ENCODE measurements at regions not wholly inside any gene's neighbourhood (a gene's known extent, or its start where the extent isn't known, plus 50 kb on each side); places are given as distances from the start of the nearest gene placed in this dataset.
"Not testable (repeated sequence)": the region's sequence is repeated elsewhere in the genome, so short reads cannot be mapped to it uniquely, and the experiment has no call there.

DNA sequence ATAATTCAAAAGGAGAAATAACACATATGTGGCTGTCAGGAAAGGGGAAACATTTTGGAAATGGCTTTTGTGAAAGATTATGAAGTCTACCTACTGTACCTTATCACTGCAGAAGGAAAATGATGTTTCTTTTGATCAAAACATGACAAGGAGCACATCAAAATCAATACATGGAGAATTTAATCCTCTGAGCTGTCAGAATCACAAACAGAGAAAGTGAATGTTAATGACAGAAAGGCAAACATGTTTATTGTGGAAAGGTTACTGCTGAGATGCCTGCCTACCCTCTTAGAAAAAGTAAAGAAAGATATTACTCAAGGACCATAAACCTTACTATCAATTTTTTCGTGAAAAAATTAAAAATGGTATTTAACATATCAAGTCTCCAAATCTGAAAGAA is 794.5 kb upstream of the GYPC start:
- DNase-seq (ENCODE audit: low spot score), result no peak

DNA sequence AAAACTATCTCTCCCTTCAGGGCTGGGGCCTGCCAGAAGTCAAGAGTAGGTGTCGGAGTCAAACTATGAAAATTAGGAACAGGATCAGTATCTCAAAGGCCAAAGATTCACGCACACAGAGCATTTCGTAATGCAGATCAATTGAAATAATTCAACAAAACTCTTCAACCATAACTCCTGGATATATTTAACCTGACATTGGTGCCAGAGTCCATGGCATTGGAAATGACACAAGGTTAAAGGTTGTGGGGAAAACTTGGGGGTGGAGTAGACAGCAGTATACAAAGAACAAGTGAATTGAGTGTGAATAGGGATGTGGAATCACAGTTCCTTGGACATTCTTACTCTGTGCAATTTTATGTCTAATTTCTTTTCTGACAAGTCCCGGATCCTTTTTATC is 788.0 kb upstream of the GYPC start:
- no peak for DNase-seq (ENCODE audit: low spot score)

DNA sequence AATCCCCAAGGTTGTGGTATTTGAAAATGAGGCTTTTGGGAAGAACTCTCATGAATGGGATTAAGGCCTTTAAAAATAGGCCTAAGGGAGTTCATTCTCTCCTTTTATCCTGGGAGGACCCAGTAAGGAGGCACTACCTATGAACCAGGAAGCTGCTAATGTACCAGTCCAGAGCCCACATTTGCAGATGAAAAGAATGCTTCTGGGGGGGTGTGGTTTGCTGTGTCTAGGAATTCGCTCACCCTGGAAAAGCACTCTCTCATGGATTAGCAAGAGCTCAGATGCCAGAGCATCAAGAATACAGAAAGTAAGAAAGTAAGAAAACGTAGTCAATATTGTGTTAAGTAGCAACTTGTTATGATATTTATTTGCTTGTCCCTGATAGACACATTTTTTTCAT is 785.7 kb upstream of the GYPC start:
- DNase-seq (ENCODE audit: low spot score), result no peak

DNA sequence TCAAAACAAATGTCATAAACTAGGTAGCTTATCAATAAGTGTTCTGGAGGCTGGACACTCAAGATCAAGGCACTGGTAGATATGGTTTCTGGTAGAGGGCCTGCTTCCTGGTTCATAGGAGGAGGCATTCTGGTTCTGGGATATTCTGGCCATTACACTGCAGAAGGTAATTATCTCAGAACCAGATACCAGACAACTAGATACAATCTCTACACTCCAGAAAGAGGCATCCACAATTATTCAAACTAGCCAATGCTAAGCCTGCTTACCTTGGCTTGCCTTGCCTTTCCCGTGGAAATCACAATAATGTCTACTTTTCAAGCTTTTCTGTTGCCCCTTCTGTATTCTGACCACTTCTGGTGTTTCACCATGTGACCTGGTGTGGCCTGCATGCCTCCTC is 785.2 kb upstream of the GYPC start:
- DNase-seq (ENCODE audit: low spot score), result no peak

DNA sequence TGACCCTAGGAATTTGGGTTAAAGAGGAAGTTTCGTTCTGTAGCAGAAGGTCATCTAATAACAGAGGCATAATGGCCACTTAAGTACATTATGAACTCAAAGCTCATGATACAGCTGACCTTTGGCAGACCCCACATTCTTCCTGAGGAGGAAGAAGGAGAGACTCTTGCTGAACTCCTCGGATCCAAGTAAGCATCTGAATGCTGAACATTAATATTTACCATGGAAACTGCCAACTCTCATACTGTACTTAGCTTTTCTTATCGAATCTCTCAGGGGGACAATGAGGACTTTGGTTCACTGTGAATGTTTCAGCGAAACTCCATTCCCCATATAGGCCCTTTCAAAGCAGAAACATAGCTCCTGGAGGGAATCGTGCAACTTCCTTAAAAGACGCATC is 781.4 kb upstream of the GYPC start:
- DNase-seq (ENCODE audit: low spot score), result no peak

DNA sequence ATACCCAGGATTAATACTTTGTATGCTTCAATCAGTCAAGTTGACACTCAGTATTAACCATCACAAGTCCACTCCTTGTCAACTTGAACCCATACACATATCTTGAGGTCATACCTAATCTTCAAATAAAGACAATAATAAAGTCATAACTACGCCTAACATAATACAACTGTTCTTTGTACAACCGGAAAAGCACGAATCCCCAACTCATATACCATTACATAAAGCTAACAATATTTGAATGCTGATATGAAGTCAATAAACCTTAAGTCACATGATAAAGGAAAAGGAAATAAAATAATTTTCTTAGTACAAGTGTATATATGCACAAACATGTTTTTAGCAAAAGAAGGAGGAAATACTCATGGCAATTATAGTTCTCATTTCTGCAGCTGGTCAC is 770.6 kb upstream of the GYPC start:
- DNase-seq (ENCODE audit: low spot score), result no peak

DNA sequence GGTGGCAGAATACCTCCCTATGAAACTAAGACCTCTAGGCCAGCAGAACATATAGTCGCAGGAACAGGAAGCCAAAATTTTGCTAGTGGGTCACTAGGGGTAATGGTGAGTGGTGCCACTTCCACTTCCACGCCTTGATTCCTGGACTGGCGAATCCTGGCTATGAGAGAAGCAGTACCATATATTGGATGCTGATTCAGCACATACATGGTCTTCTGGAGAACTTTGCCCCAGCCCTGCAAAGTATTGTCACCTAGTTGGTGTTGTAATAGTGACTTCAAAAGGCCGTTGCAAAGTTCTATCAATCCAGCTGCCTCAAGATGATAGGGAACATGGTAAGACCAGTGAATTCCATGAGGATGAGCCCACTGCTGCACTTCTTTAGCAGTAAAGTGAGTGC is 769.8 kb upstream of the GYPC start:
- no peak for DNase-seq (ENCODE audit: low spot score)

DNA sequence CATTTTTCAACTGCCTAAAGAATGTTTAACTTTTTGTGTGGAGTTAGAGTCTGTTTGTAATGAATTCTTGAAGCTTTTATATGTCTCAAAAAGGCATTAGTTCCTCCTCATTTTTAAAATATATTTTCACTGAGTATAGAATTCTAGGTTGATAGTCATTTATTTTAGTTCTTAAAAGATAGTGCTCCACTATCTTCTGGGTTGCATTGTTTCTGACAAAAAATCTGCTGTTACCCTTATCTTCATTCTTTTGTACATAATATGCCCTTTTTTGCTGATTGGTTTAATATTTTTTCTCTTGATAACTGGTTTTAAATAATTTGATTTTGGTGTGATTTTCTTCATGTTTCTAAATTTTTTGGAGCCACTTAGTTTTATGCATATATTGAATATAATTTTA is 754.7 kb upstream of the GYPC start:
- no peak for DNase-seq (ENCODE audit: low spot score)

DNA sequence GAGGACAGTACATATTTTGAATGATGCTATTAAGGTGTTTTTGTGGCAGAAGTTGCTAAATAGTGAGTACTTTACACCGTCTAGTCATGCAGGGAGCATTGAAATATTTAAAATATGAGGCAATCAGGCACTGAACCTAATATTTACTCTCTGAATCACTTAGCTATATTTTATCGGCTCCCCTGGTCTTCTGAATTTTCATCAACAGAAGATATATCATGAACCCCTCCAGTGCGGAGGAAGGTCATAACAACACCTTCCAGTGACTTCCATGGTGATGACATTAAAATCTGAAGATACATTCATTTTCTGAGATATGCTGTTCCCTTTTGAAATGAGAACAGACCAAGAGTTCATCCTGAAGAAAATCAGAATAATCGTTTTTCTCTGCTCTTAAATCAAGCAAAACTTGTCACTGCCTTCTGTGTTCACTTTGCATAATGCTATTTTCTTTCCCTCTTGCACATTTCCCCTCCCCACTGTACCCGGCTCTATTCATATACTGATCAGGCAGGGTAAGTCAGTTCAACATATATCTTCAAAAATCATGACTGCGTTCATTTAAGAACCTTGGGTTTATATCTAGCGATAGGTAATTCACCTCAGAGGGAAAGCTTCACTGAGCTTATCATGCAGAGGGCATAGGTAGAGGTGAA is 729.9 kb upstream of the GYPC start:
- DNase-seq (ENCODE audit: low spot score), result no peak

DNA sequence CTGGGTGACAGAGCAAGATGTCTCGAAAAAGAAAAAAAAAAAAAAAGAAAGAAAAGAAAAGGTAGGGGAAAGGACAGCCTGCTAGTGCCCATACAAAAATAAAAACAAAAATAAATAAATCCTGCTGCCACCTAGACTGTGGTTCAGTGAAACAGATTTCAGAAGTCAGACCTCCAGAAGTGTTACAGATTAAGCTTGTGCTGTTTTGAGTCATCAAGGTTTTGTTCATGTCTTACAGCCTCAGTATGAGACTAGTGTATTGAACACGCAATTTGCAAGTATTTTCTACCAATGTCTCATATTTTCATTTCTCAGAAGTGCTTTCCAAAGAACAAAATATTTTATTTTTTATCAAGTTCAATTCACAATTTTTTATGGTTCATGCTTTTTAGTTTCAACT is 720.4 kb upstream of the GYPC start:
- DNase-seq (ENCODE audit: low spot score), result no peak

DNA sequence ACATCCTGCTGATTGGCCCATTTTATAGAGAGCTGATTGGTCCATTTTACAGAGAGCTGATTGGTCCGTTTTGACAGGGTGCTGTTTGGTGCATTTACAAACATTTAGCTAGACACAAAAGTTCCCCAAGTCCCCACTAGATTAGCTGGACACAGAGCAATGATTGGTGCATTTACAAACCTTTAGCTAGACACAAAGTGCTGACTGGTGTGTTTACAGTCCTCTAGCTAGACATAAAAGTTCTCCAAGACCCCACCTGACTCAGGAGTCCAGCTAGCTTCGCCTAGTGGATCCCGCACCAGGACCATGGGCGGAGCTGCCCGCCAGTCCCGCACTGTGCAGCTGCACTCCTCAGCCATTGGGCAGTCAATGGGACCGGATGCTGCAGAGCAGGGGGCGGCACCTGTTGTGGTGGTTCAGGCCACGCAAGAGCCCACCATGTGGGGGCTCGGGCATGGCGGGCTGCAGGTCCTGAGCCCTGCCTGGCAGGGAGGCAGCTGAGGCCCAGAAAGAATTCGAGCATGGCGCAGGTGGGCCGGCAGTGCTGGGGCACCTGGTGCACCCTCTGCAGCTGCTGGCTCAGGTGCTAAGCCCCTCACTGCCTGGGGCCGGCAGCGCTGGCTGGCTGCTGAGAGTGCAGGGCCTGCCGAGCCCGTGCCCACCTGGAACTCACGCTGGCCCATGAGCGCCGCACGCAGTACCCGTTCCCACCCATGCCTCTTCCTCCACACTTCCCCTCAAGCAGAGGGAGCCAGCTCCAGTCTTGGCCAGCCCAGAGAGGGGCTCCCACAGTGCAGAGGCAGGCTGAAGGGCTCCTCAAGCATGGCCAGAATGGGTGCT is 713.2 kb upstream of the GYPC start:
- no peak for DNase-seq (ENCODE audit: low spot score)

DNA sequence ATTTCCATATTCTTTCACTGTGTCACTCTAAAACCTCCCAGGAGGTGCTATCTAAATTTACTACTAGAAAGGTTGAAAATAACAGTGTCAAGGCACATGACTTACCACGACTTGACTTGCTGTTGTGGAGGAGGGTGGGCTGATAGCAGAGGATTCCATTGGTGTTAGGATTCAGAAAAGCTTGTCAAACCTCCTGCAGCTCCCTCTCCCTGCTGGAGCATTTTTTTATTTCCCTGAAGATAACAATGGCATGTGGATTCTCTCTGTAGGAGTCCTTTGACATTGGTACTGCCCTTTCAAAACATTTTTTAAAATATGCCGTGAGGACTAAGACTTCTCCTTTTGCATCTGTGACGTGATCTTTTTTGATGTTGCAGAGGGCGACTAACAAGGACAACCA is 696.9 kb upstream of the GYPC start:
- DNase-seq (ENCODE audit: low spot score), result no peak

DNA sequence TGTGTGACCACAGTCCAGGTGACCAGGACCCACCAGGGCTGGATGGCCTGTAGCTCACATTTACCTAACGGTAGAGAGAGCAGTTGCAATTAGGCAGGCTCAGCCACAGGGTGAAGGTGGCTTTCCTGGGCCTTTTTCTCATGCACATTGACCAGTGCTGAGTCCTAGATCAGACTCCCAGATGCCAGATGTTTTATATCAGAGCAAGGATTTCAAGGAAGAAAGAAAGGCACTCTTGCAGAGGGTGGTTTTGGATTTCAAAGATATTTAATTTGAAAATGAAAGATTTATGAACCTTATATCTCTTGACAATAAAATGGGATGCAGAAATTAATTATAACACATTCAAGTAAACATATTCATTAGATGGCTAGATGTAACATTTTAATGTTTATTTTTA is 694.2 kb upstream of the GYPC start:
- DNase-seq (ENCODE audit: low spot score), result no peak

DNA sequence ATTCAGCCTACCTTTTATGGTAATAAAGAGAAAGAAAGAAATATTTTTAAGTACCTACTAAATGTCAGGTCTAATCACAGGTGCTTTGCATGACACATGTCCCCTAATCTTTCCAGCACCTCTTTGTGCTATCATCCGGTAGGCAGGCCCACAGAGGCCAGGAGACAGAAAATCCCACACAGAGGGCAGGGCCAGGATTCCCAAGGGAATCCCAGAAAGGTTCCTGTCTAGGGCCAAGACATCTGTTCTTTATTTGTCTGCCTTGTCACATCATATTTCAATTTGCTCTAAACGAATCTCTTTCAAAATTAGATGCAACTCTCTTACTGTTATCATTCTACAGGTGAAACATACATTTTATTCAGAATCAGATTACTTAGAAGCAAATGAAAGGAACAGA is 676.1 kb upstream of the GYPC start:
- no peak for DNase-seq (ENCODE audit: low spot score)

DNA sequence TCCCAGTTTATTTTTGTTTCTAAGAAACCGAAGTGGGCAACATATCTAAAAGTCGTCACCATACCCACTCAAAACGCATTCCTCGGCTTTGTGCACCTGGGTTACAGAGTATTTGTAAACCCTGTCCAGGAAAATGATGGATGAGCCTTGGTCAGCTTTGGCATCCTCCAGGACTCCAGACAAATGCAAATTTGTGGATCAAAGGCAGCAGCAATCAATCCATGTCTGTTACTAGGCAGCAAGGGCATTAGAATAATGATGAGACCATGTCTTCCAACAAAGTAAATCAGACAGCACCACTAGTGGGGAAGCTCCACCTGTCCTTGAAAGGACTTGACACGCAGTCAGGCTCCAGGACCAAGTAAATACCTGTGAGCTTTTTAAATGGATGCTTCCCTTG is 672.6 kb upstream of the GYPC start:
- no peak for DNase-seq (ENCODE audit: low spot score)

DNA sequence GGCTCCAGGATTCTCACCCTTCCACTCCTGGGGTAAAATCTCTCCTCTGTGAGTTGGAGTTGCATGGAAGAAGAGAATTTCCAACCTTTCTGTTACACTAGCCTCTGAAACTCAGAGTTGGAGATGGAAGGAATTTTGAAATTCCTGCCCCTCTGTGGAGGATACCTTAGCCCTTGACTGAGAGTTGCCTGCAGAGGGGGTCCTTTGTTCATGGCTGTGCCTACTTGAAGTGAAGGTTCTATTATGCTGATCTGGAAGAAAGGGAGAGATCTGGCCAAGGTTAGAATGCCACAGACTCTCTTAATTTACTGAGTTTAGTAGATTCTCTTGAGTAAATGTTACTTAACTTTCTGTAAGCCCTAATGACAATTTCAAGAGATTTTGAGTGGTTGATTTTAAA is 626.6 kb upstream of the GYPC start:
- DNase-seq (ENCODE audit: low spot score), result no peak

DNA sequence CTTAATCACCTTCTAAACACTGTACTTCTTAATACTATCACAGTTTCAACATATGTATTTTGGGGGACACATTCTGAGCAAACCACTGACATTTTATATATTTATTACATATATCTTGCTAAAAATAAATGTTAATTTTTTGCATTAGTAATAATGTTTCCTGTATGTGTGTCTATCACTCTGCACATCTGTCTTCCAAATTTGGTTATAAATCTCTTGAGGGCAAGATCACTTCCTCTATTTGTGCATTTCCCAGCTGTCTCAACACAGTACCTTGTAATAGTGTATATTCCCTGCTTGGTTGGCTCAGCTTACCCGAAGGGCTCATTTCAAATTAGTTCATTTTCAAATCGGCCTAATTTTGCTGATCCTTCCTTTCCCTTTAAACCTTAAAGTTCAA is 617.1 kb upstream of the GYPC start:
- no peak for DNase-seq (ENCODE audit: low spot score)

DNA sequence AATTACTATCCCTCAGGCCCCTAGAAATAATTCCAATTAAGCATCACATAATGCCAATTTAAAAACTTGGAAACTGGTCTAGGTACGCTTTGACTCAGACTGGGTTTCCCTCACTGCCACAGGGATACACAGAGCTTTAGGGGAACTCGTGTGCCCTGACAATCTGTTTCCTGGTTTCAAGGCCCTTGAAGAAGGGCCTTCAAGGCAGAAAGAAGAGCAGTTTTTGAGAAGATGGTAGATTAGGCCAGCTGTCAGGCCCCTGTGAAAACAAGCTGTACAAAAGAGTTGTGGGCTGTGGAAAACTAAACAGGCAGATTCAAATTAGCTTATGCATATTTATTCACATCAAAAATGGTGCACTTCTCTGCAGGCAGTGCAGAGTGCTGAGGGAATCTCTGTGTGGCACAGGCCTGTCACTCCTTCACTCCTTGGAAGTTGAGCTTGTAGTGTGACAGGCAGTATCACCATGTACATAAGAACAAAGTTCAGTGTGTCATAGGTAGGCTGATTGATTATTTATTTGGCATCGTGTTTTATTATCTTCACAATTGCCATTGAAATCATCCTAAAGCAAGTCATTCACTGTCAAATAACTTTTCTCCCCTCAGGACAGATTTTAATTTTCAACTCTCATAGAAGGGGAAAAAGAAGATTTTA is 614.4 kb upstream of the GYPC start:
- DNase-seq (ENCODE audit: low spot score), result no peak

DNA sequence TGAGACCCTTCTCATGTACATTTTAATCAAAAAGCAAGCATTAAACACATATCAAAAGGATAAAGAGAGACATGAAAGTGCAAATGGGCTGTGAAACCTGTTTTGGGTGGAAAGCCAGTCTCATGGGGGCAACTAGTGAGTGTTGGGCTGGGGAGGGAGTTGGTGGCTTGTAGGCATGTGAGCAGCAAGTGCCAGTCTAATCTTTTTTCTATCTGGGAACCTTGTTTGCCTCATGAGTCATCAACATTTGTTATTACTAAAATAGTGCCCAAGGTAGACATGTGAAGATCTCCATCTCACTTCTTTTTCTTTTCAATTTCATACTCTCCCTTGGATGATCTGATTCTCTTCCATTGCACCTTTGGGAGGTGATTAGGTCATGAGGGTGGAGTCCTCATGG is 613.9 kb upstream of the GYPC start:
- DNase-seq (ENCODE audit: low spot score), result no peak

DNA sequence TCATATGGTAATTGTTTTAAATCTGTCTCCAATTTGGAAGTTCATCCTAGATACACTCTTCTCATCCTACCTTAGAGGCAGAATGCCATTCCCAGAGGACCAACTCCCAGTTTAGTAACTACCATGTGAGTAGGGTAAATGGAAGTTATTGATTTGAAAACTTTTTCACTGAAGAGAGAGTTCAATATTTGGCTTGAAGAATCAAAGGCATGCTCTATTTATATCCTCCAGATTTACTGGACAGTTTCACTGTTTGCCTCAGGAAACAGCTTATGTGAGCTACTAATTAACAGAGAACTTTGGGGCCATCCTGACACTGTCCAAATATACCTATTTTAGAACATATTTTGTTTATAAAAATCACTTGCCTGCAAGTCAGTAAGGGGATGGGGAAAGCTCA is 607.2 kb upstream of the GYPC start:
- DNase-seq (ENCODE audit: low spot score), result no peak

DNA sequence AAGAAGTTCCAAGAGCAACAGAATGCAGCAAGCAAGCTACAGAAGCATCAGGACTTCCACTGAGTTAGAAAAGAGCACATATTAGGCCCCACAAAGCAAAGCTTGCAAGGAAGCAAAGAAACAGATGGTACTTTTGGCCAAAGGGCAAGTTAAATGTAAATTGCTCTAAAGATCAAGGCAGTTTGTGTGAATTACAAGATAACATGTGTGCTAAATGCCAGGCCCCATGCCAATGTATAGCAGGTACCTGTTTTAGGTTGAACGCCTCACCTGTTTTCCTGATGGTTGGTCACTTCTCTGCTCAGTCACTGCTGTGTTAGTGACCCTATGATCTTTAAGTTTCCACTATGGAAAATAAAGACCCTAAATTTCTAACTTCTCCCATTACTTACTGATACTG is 606.5 kb upstream of the GYPC start:
- no peak for DNase-seq (ENCODE audit: low spot score)

DNA sequence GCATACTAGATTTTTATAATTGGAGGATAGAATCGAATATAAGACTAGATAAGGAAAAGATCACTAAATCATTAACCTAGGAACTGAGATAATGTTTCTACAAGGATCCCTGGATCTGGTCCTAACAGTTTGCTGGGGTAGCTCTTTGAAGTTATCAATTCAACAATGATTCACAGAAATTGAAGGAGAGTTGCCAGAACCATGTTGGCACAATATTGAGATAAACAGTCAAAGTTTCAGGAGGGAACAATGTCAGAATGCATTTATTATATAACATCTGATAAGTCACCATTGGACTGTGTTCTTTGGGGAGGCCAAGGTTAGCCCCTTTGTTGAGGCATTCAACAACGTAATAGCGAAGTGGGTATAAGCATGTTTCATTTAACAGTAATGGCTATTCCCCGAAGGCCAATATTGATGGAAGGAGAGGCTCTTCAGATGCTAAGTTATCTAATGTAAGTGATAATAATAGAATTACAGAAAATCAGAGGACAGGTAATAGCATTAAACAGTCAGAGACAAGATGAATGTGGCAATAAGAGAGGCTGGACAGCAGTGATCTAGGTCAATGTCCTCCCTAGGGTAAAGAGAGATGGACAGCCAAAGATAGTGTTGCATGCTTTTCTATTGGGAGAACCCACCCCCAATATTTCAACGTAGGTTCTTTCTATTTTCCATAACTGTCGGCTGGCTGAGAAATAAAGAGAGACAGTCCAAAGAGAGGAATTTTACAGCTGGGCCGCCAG is 604.8 kb upstream of the GYPC start:
- no peak for DNase-seq (ENCODE audit: low spot score)

DNA sequence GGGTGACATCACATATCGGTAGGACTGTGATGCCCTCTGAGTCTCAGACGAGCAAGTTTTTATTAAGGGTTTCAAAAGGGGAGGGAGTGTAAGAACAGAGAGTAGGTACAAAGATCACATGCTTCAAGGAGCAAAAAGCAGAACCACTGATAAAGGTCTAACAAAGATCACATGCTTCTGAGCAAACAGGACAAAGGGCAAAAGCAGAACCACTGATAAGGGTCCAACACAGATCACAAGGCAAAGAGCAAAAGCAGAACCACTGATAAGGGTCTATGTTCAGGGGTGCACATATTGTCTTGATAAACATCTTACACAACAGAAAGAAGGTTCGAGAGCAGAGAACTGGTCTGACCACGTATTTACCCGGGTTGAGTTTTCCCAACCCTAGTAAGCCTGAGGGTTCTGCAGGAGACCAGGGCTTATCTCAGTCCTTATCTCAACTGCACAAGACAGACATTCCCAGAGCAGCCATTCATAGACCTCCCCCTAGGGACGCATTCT is 604.2 kb upstream of the GYPC start:
- DNase-seq (ENCODE audit: low spot score), result not testable (repeated sequence)

Measured in putamen (tissue), 1 donor.